ENCODE measurements at regions not wholly inside any gene's neighbourhood (a gene's known extent, or its start where the extent isn't known, plus 50 kb on each side); places are given as distances from the start of the nearest gene placed in this dataset.

- DNase-seq (no peak), ATAC-seq (ENCODE audit: insufficient read depth, low read depth) (no peak)
- Histone ChIP-seq H3K36me3 (ENCODE audit: insufficient read depth, low read length) (no peaks in the 10 kb centered on the region), H3K4me2 (ENCODE audit: insufficient read depth, low read length) (no peak overlapping the region), H3K4me1 (ENCODE audit: insufficient read depth, low read length) (no peaks in the 10 kb centered on the region), H3K4me3 (ENCODE audit: low read depth in 1 of 2, low read length in 2 of 2) (no peak overlapping the region), H3K9me3 (ENCODE audit: insufficient read depth, low read length, severe bottlenecking) (no peaks in the 10 kb centered on the region), H3K27ac (ENCODE audit: low read length) (no peak overlapping the region), H3K9ac (ENCODE audit: low read depth, low read length) (no peak overlapping the region), H4K20me1 (ENCODE audit: insufficient read depth, low read length) (no peaks in the 10 kb centered on the region), H2AFZ (ENCODE audit: low read depth, low read length) (no peak overlapping the region), H3K27me3 (ENCODE audit: insufficient read depth, low read length, poor library complexity) (no peaks in the 10 kb centered on the region), H3K79me2 (ENCODE audit: insufficient read depth, low read length) (no peaks in the 10 kb centered on the region)
- no peak for TF ChIP-seq EZH2 (IDR thresholded peaks at IDR 0.05; ENCODE audit: borderline replicate concordance, low read depth, low read length, severe bottlenecking)
- TF ChIP-seq, protein P1, sequence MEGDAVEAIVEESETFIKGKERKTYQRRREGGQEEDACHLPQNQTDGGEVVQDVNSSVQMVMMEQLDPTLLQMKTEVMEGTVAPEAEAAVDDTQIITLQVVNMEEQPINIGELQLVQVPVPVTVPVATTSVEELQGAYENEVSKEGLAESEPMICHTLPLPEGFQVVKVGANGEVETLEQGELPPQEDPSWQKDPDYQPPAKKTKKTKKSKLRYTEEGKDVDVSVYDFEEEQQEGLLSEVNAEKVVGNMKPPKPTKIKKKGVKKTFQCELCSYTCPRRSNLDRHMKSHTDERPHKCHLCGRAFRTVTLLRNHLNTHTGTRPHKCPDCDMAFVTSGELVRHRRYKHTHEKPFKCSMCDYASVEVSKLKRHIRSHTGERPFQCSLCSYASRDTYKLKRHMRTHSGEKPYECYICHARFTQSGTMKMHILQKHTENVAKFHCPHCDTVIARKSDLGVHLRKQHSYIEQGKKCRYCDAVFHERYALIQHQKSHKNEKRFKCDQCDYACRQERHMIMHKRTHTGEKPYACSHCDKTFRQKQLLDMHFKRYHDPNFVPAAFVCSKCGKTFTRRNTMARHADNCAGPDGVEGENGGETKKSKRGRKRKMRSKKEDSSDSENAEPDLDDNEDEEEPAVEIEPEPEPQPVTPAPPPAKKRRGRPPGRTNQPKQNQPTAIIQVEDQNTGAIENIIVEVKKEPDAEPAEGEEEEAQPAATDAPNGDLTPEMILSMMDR (IDR thresholded peaks at IDR 0.05; ENCODE audit: borderline replicate concordance, extremely low read depth, low read length, poor library complexity, severe bottlenecking), result no peak
These were observed 587.1 kb upstream of the NEGR1 start for GRCh38 chr1:72869441-72869840.

GRCh38 chr1:72851597-72851996 lies 569.3 kb upstream of the NEGR1 start:
- no peaks in the 10 kb centered on the region for H3K79me2 ChIP-seq (ENCODE audit: insufficient read depth, low read length)
- DNase-seq (no peak), ATAC-seq (ENCODE audit: insufficient read depth, low read depth) (no peak)
- no peak overlapping the region for H3K27ac ChIP-seq (ENCODE audit: low read length)
- no peaks in the 10 kb centered on the region for H3K36me3 ChIP-seq (ENCODE audit: insufficient read depth, low read length)
- H3K4me3 ChIP-seq (ENCODE audit: low read depth in 1 of 2, low read length in 2 of 2), result no peak overlapping the region
- H3K27me3 ChIP-seq (ENCODE audit: insufficient read depth, low read length, poor library complexity), result no peaks in the 10 kb centered on the region
- H2AFZ ChIP-seq (ENCODE audit: low read depth, low read length), result no peak overlapping the region
- H3K9ac ChIP-seq (ENCODE audit: low read depth, low read length), result no peak overlapping the region
- no peak overlapping the region for H3K4me2 ChIP-seq (ENCODE audit: insufficient read depth, low read length)
- no peak for TF ChIP-seq EZH2 (IDR thresholded peaks at IDR 0.05; ENCODE audit: borderline replicate concordance, low read depth, low read length, severe bottlenecking)
- TF ChIP-seq, protein P1 (IDR thresholded peaks at IDR 0.05; ENCODE audit: borderline replicate concordance, extremely low read depth, low read length, poor library complexity, severe bottlenecking), result no peak
- H4K20me1 ChIP-seq (ENCODE audit: insufficient read depth, low read length), result no peaks in the 10 kb centered on the region
- no peaks in the 10 kb centered on the region for H3K4me1 ChIP-seq (ENCODE audit: insufficient read depth, low read length)
- no peaks in the 10 kb centered on the region for H3K9me3 ChIP-seq (ENCODE audit: insufficient read depth, low read length, severe bottlenecking)

DNA sequence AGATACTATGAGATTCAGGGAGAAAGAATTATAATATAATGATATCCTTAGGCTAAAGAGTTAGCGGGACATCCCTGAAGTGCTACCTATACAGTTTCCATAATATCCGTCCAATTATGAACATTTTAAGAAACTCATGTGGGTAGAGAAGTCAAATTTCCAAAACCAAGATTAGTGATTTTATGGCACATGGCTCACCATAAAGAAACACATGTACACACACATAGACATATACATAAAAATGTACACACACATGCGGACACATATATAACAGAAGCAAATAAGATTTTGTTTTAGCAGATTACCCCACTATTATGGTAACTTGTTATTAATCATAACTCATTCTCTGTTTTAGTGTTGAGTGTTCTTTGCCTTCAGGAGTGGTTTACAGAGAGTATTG lies 566.7 kb upstream of the NEGR1 start:
- no peaks in the 10 kb centered on the region for H3K27me3 ChIP-seq (ENCODE audit: insufficient read depth, low read length, poor library complexity)
- TF ChIP-seq EZH2 (IDR thresholded peaks at IDR 0.05; ENCODE audit: borderline replicate concordance, low read depth, low read length, severe bottlenecking), result no peak
- TF ChIP-seq, protein P1 (IDR thresholded peaks at IDR 0.05; ENCODE audit: borderline replicate concordance, extremely low read depth, low read length, poor library complexity, severe bottlenecking), result no peak
- no peak overlapping the region for H3K27ac ChIP-seq (ENCODE audit: low read length)
- H3K9me3 ChIP-seq (ENCODE audit: insufficient read depth, low read length, severe bottlenecking), result no peaks in the 10 kb centered on the region
- no peak for DNase-seq
- no peak overlapping the region for H2AFZ ChIP-seq (ENCODE audit: low read depth, low read length)
- no peak for ATAC-seq (ENCODE audit: insufficient read depth, low read depth)
- no peak overlapping the region for H3K4me3 ChIP-seq (ENCODE audit: low read depth in 1 of 2, low read length in 2 of 2)
- H3K79me2 ChIP-seq (ENCODE audit: insufficient read depth, low read length), result no peaks in the 10 kb centered on the region
- no peak overlapping the region for H3K4me2 ChIP-seq (ENCODE audit: insufficient read depth, low read length)
- H3K4me1 ChIP-seq (ENCODE audit: insufficient read depth, low read length), result no peaks in the 10 kb centered on the region
- no peaks in the 10 kb centered on the region for H4K20me1 ChIP-seq (ENCODE audit: insufficient read depth, low read length)
- no peaks in the 10 kb centered on the region for H3K36me3 ChIP-seq (ENCODE audit: insufficient read depth, low read length)
- H3K9ac ChIP-seq (ENCODE audit: low read depth, low read length), result no peak overlapping the region

DNA sequence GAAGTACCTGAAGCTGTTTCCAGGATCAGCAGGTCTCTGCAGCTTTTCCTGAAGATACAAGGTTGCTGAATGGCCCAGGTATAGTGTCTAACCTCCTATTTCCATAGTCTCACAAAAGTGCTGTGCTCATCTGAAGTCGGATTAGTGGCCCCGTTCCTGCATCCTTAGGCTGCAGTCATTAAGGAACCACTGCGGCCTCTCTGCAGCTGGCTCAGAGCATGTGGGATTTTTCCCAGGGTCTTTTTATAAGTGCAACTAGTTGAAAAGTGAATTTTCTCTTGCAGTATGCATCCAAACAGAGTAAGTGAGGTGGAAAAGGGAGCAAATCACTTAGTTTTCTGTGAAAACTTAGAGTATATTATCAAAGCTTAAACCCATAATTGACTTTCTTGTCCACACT lies 565.3 kb upstream of the NEGR1 start:
- TF ChIP-seq EZH2 (IDR thresholded peaks at IDR 0.05; ENCODE audit: borderline replicate concordance, low read depth, low read length, severe bottlenecking), result no peak
- TF ChIP-seq, protein P1 (IDR thresholded peaks at IDR 0.05; ENCODE audit: borderline replicate concordance, extremely low read depth, low read length, poor library complexity, severe bottlenecking), result no peak
- H3K4me3 ChIP-seq (ENCODE audit: low read depth in 1 of 2, low read length in 2 of 2), result no peak overlapping the region
- no peaks in the 10 kb centered on the region for H3K36me3 ChIP-seq (ENCODE audit: insufficient read depth, low read length)
- no peaks in the 10 kb centered on the region for H4K20me1 ChIP-seq (ENCODE audit: insufficient read depth, low read length)
- no peak for ATAC-seq (ENCODE audit: insufficient read depth, low read depth)
- DNase-seq, result no peak
- H3K27me3 ChIP-seq (ENCODE audit: insufficient read depth, low read length, poor library complexity), result no peaks in the 10 kb centered on the region
- no peak overlapping the region for H3K4me2 ChIP-seq (ENCODE audit: insufficient read depth, low read length)
- no peaks in the 10 kb centered on the region for H3K4me1 ChIP-seq (ENCODE audit: insufficient read depth, low read length)
- no peaks in the 10 kb centered on the region for H3K9me3 ChIP-seq (ENCODE audit: insufficient read depth, low read length, severe bottlenecking)
- no peak overlapping the region for H2AFZ ChIP-seq (ENCODE audit: low read depth, low read length)
- H3K27ac ChIP-seq (ENCODE audit: low read length), result no peak overlapping the region
- H3K9ac ChIP-seq (ENCODE audit: low read depth, low read length), result no peak overlapping the region
- H3K79me2 ChIP-seq (ENCODE audit: insufficient read depth, low read length), result no peaks in the 10 kb centered on the region
